C4-2B (cell line): ENCODE measurements at regions not wholly inside any gene's neighbourhood (a gene's known extent, or its start where the extent isn't known, plus 50 kb on each side); places are given as distances from the start of the nearest gene placed in this dataset.

Experiments
- CTCF ChIP-seq: fragments of 450-650 bp; conservative IDR thresholded peaks from 2 replicates; pipeline ENCODE4 v1.5.1; 2017; ENCODE audit warnings: mild to moderate bottlenecking
- ZFX ChIP-seq: fragments of 450-650 bp; IDR thresholded peaks from 2 replicates; pipeline ENCODE4 v1.6.1; 2017

GRCh38 chr11:37203006-37203405 is 605.0 kb upstream of the RAG2 start:
- no peak for TF ChIP-seq CTCF
- no peak for TF ChIP-seq ZFX
